HG02973 (cell line): ENCODE measurements at regions not wholly inside any gene's neighbourhood (a gene's known extent, or its start where the extent isn't known, plus 50 kb on each side); places are given as distances from the start of the nearest gene placed in this dataset.

ENCODE experiments used
- ATAC-seq: cut with Tn5 transposase; IDR thresholded peaks from one replicate; pipeline ENCODE4 v1.9.1; 2021; ENCODE audit warnings: moderate library complexity; ENCODE audit not compliant: unreplicated experiment

DNA sequence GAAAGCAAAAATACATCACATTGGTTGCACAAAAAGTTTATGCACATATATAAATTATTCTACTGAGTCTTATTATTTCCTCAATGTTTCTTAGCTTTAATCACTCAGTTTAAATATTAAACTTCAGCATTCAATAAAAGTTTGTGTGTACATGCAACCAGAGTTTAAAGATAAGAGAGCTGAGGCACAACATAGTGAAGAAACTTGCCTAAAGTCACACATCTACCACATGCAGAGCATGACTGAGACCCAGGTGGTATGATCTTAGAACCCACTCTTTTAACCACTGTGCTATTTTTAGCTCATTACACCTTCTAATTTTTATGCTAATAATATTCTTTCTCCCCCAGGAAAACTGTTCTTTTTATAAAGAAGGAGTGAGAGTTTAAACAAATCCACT lies 96.1 kb upstream of the GOLIM4 start:
- ATAC-seq: no peak

GRCh38 chr3:168187233-168187632 lies 91.5 kb upstream of the GOLIM4 start:
- no peak for ATAC-seq

- ATAC-seq: no peak
These were observed 90.7 kb upstream of the GOLIM4 start for GRCh38 chr3:168186293-168186983.

GRCh38 chr3:168183774-168184173 lies 88.0 kb upstream of the GOLIM4 start:
- no peak for ATAC-seq

GRCh38 chr3:168168743-168169142 lies 73.0 kb upstream of the GOLIM4 start:
- ATAC-seq: no peak

DNA sequence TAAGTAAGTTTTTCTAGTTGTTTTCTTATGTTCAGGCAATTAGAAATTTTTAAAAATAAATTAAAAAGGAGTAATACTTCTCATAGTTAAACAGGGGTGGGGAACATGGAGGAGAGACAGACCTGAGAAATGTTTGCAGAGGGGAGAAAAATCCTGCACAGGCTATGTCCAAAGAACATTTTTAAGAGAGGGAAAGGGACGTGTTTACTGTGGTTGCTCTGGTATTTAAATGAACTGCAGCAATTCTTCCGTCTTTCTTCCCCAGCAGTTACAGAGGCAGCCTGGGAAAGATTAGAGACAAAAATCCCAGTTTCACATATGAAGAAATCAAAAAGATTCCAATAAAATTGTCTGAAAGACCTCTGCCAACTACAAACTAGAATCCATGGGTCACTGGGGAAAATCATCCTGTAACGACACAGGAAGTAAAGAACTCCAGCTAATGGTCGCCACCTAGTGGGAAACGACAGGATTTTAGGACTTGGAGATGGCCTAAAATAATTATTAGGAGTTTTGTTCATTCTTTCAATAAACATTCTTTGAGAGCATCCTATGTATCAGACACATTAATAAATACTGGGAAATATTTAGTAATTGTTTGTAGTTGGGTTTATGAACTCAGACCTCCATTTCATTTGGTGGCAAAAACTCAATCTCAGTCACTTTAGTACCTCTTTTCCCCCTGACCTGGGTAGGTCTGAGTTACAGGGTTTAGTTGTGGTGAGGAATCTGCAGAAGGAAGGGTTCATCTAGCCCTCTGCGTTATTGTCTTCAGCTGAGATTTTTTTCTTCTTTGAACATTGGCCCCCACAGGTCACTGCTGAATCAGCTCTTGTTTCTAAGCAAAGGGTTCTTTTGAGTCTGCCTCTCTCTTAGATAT lies 69.9 kb upstream of the GOLIM4 start:
- ATAC-seq: peak; percentile 85

- no peak for ATAC-seq
These were observed 66.4 kb upstream of the GOLIM4 start for GRCh38 chr3:168162172-168162571.

- ATAC-seq: no peak
These were observed 66.0 kb upstream of the GOLIM4 start for GRCh38 chr3:168161696-168162095.

DNA sequence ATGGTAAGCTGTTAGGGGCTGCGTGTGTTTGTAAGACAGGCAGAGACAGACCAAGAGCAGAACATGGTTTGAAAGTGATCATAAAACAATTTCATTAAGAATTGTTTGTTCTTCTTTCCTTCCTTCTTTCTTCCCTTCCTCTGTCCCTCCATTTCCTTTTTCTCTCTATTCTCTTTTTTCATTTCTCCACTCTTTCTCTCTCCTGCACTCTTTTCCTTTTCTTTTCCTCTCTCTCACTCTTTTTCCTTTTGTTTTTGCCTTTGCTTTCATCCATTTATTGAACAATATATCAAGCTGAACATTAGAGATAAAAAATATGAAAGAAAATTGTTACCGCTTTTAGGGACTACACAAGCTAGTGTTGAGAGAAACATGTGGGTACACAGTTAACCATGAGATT lies 62.2 kb upstream of the GOLIM4 start:
- ATAC-seq: no peak

GRCh38 chr3:168157099-168157700 lies 61.5 kb upstream of the GOLIM4 start:
- ATAC-seq: no peak

DNA sequence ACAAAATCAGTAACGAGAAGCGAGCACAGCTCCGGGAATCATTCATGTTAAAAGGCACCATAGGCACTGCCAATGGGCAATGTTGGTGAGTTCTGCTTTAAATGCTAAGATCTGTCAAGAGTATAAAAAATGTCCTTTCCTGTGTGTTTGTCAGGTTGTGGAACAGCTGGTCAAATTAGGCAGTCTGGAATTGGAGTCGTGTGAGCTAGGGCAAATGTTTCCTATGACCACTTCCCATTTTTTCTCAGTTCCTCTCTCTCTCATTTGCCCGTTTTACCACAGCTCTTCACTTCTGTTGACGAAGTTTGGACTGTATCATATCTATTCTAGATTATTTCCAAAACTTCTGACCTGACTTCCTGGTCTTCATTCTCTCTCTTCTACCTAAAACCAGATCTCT lies 60.8 kb upstream of the GOLIM4 start:
- ATAC-seq: no peak

GRCh38 chr3:168155303-168155702 lies 59.6 kb upstream of the GOLIM4 start:
- no peak for ATAC-seq

- no peak for ATAC-seq
These were observed 58.4 kb upstream of the GOLIM4 start for GRCh38 chr3:168154089-168154488.

DNA sequence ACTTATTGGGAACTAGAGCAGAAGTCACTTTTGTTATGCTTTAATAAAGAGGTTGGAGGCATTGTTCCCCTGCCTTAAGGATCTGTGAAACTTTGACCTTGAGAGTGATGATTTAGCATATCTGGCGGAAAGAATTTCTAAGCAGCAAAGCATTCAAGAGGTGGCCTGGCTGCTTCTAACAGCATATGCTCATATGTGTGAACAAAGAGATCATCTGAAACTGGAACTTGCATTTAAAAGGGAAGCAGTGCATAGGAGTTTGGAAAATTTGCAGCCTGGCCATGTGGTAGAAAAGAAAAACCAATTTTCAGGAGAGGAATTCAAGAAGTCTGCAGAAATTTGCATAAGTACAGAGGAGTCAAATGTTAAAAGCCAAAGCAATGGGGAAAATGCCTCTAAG lies 56.4 kb upstream of the GOLIM4 start:
- no peak for ATAC-seq
